Vagina (tissue), 2 donors: ENCODE measurements at regions not wholly inside any gene's neighbourhood (a gene's known extent, or its start where the extent isn't known, plus 50 kb on each side); places are given as distances from the start of the nearest gene placed in this dataset.
"Not testable (repeated sequence)": the region's sequence is repeated elsewhere in the genome, so short reads cannot be mapped to it uniquely, and the experiment has no call there.

Experiments
- CTCF ChIP-seq, 3 experiments: fragments of 450-650 bp in 2 of 3; fragments of 200-600 bp in 1 of 3; sonication (generic) in 1 of 3; IDR thresholded peaks; one replicate each; pipeline ENCODE4 v1.5.1; 2017 to 2019; ENCODE audit warnings: antibody characterized with exemption in 3 of 3, mild to moderate bottlenecking in 2 of 3, moderate library complexity in 2 of 3
- POLR2A ChIP-seq, 2 donors: fragments of 450-650 bp; IDR thresholded peaks; one replicate each; pipeline ENCODE4 v1.6.1; 2017; ENCODE audit warnings: antibody characterized with exemption in 2 of 2, mild to moderate bottlenecking in 2 of 2, moderate library complexity in 2 of 2
- POLR2AphosphoS5 ChIP-seq, 2 donors: sonication (generic); formaldehyde crosslinking; IDR thresholded peaks; one replicate each; pipeline ENCODE4 v1.9.0; 2017; ENCODE audit warnings: antibody characterized with exemption in 2 of 2, mild to moderate bottlenecking in 2 of 2, low read depth in 1 of 2; ENCODE audit not compliant: insufficient read depth in 1 of 2

- not testable (repeated sequence) for TF ChIP-seq CTCF (IDR thresholded peaks at IDR 0.05); POLR2A (IDR thresholded peaks at IDR 0.05); POLR2AphosphoS5 (IDR thresholded peaks at IDR 0.05; ENCODE audit: insufficient read depth in 1 of 2, low read depth in 1 of 2)
These were observed 161.5 kb downstream of the CWH43 start for GRCh38 chr4:49147596-49147995.
